IMR-90 (cell line): ENCODE measurements at regions not wholly inside any gene's neighbourhood (a gene's known extent, or its start where the extent isn't known, plus 50 kb on each side); places are given as distances from the start of the nearest gene placed in this dataset.

ENCODE experiments used
- ATAC-seq: fragments of 200-7000 bp; cut with Tn5 transposase; 2 replicates; pipeline ENCODE4 v1.9.1; 2020; ENCODE audit warnings: low read depth, mild to moderate bottlenecking, moderate library complexity
- BruUV-seq: library from RNA; stranded (reverse); fragments of 400-500 nt; replicated peaks from 2 replicates; lab custom pipeline; 2021; lab: Mats Ljungman, UMichigan
- CTCF ChIA-PET: fragments of 300-600 bp; formaldehyde crosslinking; extraction: SDS; loops from one replicate; lab custom pipeline; 2021; ENCODE audit warnings: antibody characterized with exemption; lab: Yijun Ruan, JAX
- POLR2A ChIA-PET: fragments of 300-600 bp; sonication (Branson Sonifier 250); formaldehyde crosslinking; loops from one replicate; lab custom pipeline; 2022; ENCODE audit warnings: antibody characterized with exemption; ENCODE audit not compliant: unreplicated experiment; lab: Charles Lee
- DNase-seq: peaks from one replicate; pipeline ENCODE4 v3.0.0; 2013
- H2AFZ ChIP-seq: replicated peaks from 2 replicates; pipeline ENCODE3; 2013; ENCODE audit warnings: low read length, mild to moderate bottlenecking; ENCODE audit not compliant: poor library complexity
- H2AK5ac ChIP-seq: 2 replicates; pipeline ENCODE4 v1.6.1; 2013; ENCODE audit warnings: low read depth, low read length, inconsistent platforms
- H2AK9ac ChIP-seq: replicated peaks from 2 replicates; pipeline ENCODE3; 2013; ENCODE audit warnings: mild to moderate bottlenecking, low read depth, low read length, moderate library complexity; ENCODE audit not compliant: poor library complexity
- H2BK120ac ChIP-seq: 2 replicates; pipeline ENCODE4 v1.6.1; 2013; ENCODE audit warnings: low read depth, low read length, inconsistent platforms
- H2BK15ac ChIP-seq: 3 replicates; pipeline ENCODE4 v1.6.1; 2013; ENCODE audit warnings: low read depth, low read length, inconsistent platforms
- H2BK20ac ChIP-seq: 2 replicates; pipeline ENCODE4 v1.6.1; 2013; ENCODE audit warnings: low read depth, mild to moderate bottlenecking, inconsistent platforms, low read length, moderate library complexity
- H2BK5ac ChIP-seq: 2 replicates; pipeline ENCODE4 v1.6.1; 2013; ENCODE audit warnings: mild to moderate bottlenecking, low read depth, low read length, inconsistent platforms; ENCODE audit not compliant: poor library complexity, severe bottlenecking
- H3K14ac ChIP-seq: replicated peaks from 2 replicates; pipeline ENCODE4 v1.6.1; 2013; ENCODE audit warnings: low read depth, low read length, inconsistent platforms
- H3K18ac ChIP-seq: 2 replicates; pipeline ENCODE4 v1.6.1; 2013; ENCODE audit warnings: low read depth, low read length, control low read depth
- H3K23ac ChIP-seq: 2 replicates; pipeline ENCODE4 v1.6.1; 2013; ENCODE audit warnings: low read depth, low read length, inconsistent platforms
- H3K27ac ChIP-seq: 2 replicates; pipeline ENCODE4 v1.5.1; 2013; ENCODE audit warnings: mild to moderate bottlenecking, control low read depth, low read length; ENCODE audit not compliant: insufficient read depth
- H3K27me3 ChIP-seq: 2 replicates; pipeline ENCODE4 v1.6.1; 2013; ENCODE audit warnings: low read length; ENCODE audit not compliant: control insufficient read depth, insufficient read depth
- H3K36me3 ChIP-seq: 2 replicates; pipeline ENCODE4 v1.6.1; 2013; ENCODE audit warnings: low read length, mixed read lengths; ENCODE audit not compliant: control insufficient read depth, insufficient read depth
- H3K4ac ChIP-seq: 2 replicates; pipeline ENCODE4 v1.6.1; 2013; ENCODE audit warnings: low read depth, low read length, inconsistent platforms
- H3K4me1 ChIP-seq: 2 replicates; pipeline ENCODE4 v1.6.1; 2013; ENCODE audit warnings: low read length, mixed read lengths; ENCODE audit not compliant: control insufficient read depth, insufficient read depth
- H3K4me2 ChIP-seq: 2 replicates; pipeline ENCODE4 v1.6.1; 2013; ENCODE audit warnings: low read depth, mild to moderate bottlenecking, control low read depth, low read length, moderate library complexity
- H3K4me3 ChIP-seq: 2 replicates; pipeline ENCODE4 v1.5.1; 2013; ENCODE audit warnings: low read depth, mild to moderate bottlenecking, control low read depth, low read length, moderate library complexity; ENCODE audit not compliant: insufficient read depth
- H3K56ac ChIP-seq: 2 replicates; pipeline ENCODE4 v1.6.1; 2013; ENCODE audit warnings: low read length, inconsistent platforms; ENCODE audit not compliant: insufficient read depth; ENCODE audit errors: extremely low read depth
- H3K79me1 ChIP-seq, 2 experiments: 2 replicates each; pipeline ENCODE4 v1.6.1; 2013; ENCODE audit warnings: low read length in 2 of 2, inconsistent platforms in 1 of 2, low read depth in 1 of 2
- H3K9ac ChIP-seq: 2 replicates; pipeline ENCODE4 v1.6.1; 2013; ENCODE audit warnings: low read depth, low read length, control low read depth
- H3K9me1 ChIP-seq: 2 replicates; pipeline ENCODE4 v1.6.1; 2013; ENCODE audit warnings: low read length, inconsistent platforms; ENCODE audit not compliant: insufficient read depth
- H3K9me3 ChIP-seq: 2 replicates; pipeline ENCODE4 v1.6.1; 2013; ENCODE audit warnings: low read length; ENCODE audit not compliant: control insufficient read depth, insufficient read depth
- H4K20me1 ChIP-seq: 2 replicates; pipeline ENCODE4 v1.6.1; 2013; ENCODE audit warnings: low read length, inconsistent platforms; ENCODE audit not compliant: insufficient read depth
- H4K5ac ChIP-seq: 2 replicates; pipeline ENCODE4 v1.6.1; 2013; ENCODE audit warnings: mild to moderate bottlenecking, low read depth, low read length, control low read depth
- H4K8ac ChIP-seq, 2 experiments: 2 replicates each; pipeline ENCODE4 v1.6.1; 2013; ENCODE audit warnings: low read depth in 2 of 2, low read length in 2 of 2, control low read depth in 1 of 2, inconsistent platforms in 1 of 2
- H4K91ac ChIP-seq: 2 replicates; pipeline ENCODE4 v1.6.1; 2013; ENCODE audit warnings: low read depth, low read length, inconsistent platforms; ENCODE audit not compliant: insufficient read depth
- BHLHE40 ChIP-seq: fragments of 150-350 bp; IDR thresholded peaks from 2 replicates; pipeline ENCODE4 v1.6.1; 2016; ENCODE audit warnings: mild to moderate bottlenecking, low read depth, low read length
- ELK1 ChIP-seq: fragments of 150-350 bp; IDR thresholded peaks from 2 replicates; pipeline ENCODE4 v1.6.1; 2016; ENCODE audit warnings: low read depth, mild to moderate bottlenecking, low read length, moderate library complexity, borderline replicate concordance
- FOS ChIP-seq: fragments of 150-350 bp; IDR thresholded peaks from 2 replicates; pipeline ENCODE4 v1.6.1; 2016; ENCODE audit warnings: low read depth, low read length
- MXI1 ChIP-seq: IDR thresholded peaks from 2 replicates; pipeline ENCODE4 v1.6.1; 2012; ENCODE audit warnings: low read depth, mild to moderate bottlenecking, low read length, moderate library complexity, borderline replicate concordance
- NFE2L2 ChIP-seq: fragments of 150-350 bp; IDR thresholded peaks from 2 replicates; pipeline ENCODE4 v1.6.1; 2016; ENCODE audit warnings: low read depth, mild to moderate bottlenecking, low read length
- POLR2A ChIP-seq: IDR thresholded peaks from 2 replicates; pipeline ENCODE4 v1.6.1; 2012; ENCODE audit warnings: mild to moderate bottlenecking, low read depth, low read length
- RAD21 ChIP-seq: IDR thresholded peaks from 2 replicates; pipeline ENCODE4 v1.6.1; 2012; ENCODE audit warnings: low read length, improper control_type of control experiment
- SMC3 ChIP-seq: fragments of 150-350 bp; IDR thresholded peaks from 2 replicates; pipeline ENCODE4 v1.6.1; 2016; ENCODE audit warnings: low read depth, mild to moderate bottlenecking, antibody characterized with exemption, low read length, moderate library complexity
- USF2 ChIP-seq: fragments of 150-350 bp; IDR thresholded peaks from 2 replicates; pipeline ENCODE4 v1.6.1; 2017; ENCODE audit warnings: mild to moderate bottlenecking, antibody characterized with exemption, low read length, low read depth
- WGBS, 2 experiments: methylation state at CpG; one replicate each; pipeline versions ENCODE4 v1.1.5 to v1.1.7; 2013; ENCODE audit warnings: missing lambda C conversion rate in 2 of 2; ENCODE audit not compliant: insufficient read length in 1 of 2; ENCODE audit errors: extremely low coverage in 2 of 2; 5-methylcytosine and 5-hydroxymethylcytosine counted together
- dilution Hi-C: fragments of 300-500 bp; cut with HindIII; formaldehyde crosslinking; loops from one replicate; pipeline ENCODE4 v1.14.3; 2018; ENCODE audit warnings: low sequenced_read_pairs; ENCODE audit not compliant: unreplicated experiment
- in situ Hi-C: fragments of 300-500 bp; cut with MboI; formaldehyde crosslinking; loops from 3 replicates; pipeline ENCODE4 v1.14.3; 2019; ENCODE audit warnings: low sequenced_read_pairs, inconsistent platforms, mixed read lengths
- intact Hi-C: fragments of 100-400 bp; cut with micrococcal nuclease; formaldehyde crosslinking; loops from 2 replicates; pipeline ENCODE4 v1.10.0; 2022

DNA sequence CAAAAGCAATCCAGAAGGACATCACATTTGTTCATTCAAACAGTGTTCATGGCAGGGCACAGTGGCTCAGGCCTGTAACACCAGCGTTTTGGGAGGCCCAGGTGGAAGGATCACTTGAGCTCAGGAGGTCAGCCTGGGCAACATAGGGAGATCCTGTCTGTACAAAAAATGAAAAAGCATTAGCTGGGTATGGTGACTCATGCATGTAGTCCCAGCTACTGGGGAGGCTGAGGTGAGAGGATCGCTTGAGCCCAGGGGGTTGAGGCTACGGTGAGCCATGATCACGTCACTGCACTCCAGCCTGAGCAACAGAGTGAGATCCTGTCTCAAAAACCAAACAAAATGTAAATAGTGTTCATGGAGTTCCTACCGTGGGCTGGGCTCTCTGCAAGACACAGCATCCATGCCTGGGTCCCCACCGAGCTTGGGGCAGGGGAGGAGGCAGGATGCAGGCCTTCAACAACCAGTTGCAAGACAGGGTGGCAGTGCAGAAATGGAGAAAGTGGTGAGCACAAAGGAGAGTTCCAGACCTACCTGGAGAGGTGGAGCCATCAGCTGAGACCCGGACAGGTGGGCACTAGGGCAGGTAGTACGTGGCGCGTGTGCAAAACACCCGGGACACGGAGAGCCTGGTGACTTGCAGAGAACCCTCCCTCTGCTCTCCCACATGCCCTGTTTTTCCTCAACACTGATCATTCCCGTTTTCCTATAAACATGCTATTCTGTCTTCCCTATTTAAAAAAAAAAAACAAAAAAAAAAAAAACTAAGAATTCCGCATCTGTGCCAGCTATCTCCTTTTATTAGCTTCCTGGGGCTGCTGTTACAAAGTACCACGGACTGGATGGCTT lies 138.9 kb downstream of the TOMM20 start:
- no peak overlapping the region for H3K4me3 ChIP-seq
- H3K4me2 ChIP-seq: no peak overlapping the region
- no peak overlapping the region for H2AFZ ChIP-seq
- no peaks in the 10 kb centered on the region for H4K20me1 ChIP-seq
- H4K5ac ChIP-seq: peak overlapping the region; percentile 25; the same call in 1 of the 2 replicates
- no peaks in the 10 kb centered on the region for H3K27me3 ChIP-seq
- peak overlapping the region; percentile 42 for H3K18ac ChIP-seq
- peak overlapping the region; percentile 77 for H3K14ac ChIP-seq
- peak overlapping the region in 1 of 2 experiments; percentile 36; a peak in 1 of 4 replicates for H4K8ac ChIP-seq
- H3K79me1 ChIP-seq: 0 out of 4 replicates have a peak, but pooled peaks cover 0 to 10% of the 10 kb centered on the region in 2 experiments
- peaks cover 24% of the 10 kb centered on the region for H3K4me1 ChIP-seq
- CTCF ChIA-PET: no interaction called here
- peak overlapping the region; percentile 86 for H2BK20ac ChIP-seq
- H3K36me3 ChIP-seq: no peaks in the 10 kb centered on the region
- peaks cover 13% of the 10 kb centered on the region for H3K9me1 ChIP-seq
- peak overlapping the region; percentile 51 for H4K91ac ChIP-seq
- no peak overlapping the region for H2BK15ac ChIP-seq
- dilution Hi-C loops (no loop called here), intact Hi-C loops (no loop called here), in situ Hi-C loops (no loop called here)
- H2AK9ac ChIP-seq: peak overlapping the region; percentile 65
- no peak for ATAC-seq
- POLR2A ChIA-PET: no interaction called here
- no peaks in the 10 kb centered on the region for H3K9me3 ChIP-seq
- peak overlapping the region; percentile 43 for H2BK5ac ChIP-seq
- no peak overlapping the region for H3K56ac ChIP-seq
- H3K4ac ChIP-seq: peak overlapping the region; percentile 78
- peak overlapping the region; percentile 59 for H2BK120ac ChIP-seq
- H3K23ac ChIP-seq: peak overlapping the region; percentile 78; the same call in 1 of the 2 replicates
- no peak for TF ChIP-seq SMC3
- TF ChIP-seq USF2: no peak
- no peak for TF ChIP-seq RAD21
- no peak for TF ChIP-seq MXI1
- TF ChIP-seq FOS: no peak
- TF ChIP-seq NFE2L2: no peak
- no peak for TF ChIP-seq BHLHE40
- no peak for TF ChIP-seq POLR2A
- no peak for TF ChIP-seq ELK1
- 90% methylated on average over 3 of the region's 15 CpGs; no CpG with 5 or more reads in 1 of the 2 experiments for WGBS, 2 experiments
- no peak for DNase-seq
- no TSS peak for BruUV-seq
- H2AK5ac ChIP-seq: peak overlapping the region; percentile 86; the same call in 1 of the 2 replicates
- H3K27ac ChIP-seq: peak overlapping the region; percentile 32
- no peak overlapping the region for H3K9ac ChIP-seq
